ENCODE measurements at regions not wholly inside any gene's neighbourhood (a gene's known extent, or its start where the extent isn't known, plus 50 kb on each side); places are given as distances from the start of the nearest gene placed in this dataset.

- TF ChIP-seq CTCF (IDR thresholded peaks at IDR 0.05; ENCODE audit: poor library complexity) (no peak), EZH2 (IDR thresholded peaks at IDR 0.05; ENCODE audit: borderline replicate concordance) (no peak)
Observed at GRCh38 chr2:217289907-217290280, 430.0 kb upstream of the TNP1 start.
